Kidney epithelial cell (primary cell): ENCODE measurements at regions not wholly inside any gene's neighbourhood (a gene's known extent, or its start where the extent isn't known, plus 50 kb on each side); places are given as distances from the start of the nearest gene placed in this dataset.

Experiments used
- DNase-seq: peaks from one replicate; pipeline ENCODE4 v3.0.0-alpha.2; 2010; ENCODE audit warnings: low read depth
- H3K27me3 ChIP-seq: 2 replicates; pipeline ENCODE4 v1.6.0; 2011; ENCODE audit warnings: low read length; ENCODE audit not compliant: control insufficient read depth, insufficient read depth
- H3K36me3 ChIP-seq: 2 replicates; pipeline ENCODE4 v1.5.1; 2011; ENCODE audit warnings: low read length; ENCODE audit not compliant: control insufficient read depth, insufficient read depth
- H3K4me3 ChIP-seq: 2 replicates; pipeline ENCODE4 v1.5.1; 2011; ENCODE audit warnings: low read depth, mild to moderate bottlenecking, control low read depth, low read length
- CTCF ChIP-seq: IDR thresholded peaks from 2 replicates; pipeline ENCODE4 v1.5.1; 2011; ENCODE audit warnings: mild to moderate bottlenecking, moderate library complexity, low read length, control low read depth, inconsistent platforms; ENCODE audit not compliant: insufficient read depth, poor library complexity, severe bottlenecking

GRCh38 chr5:172572440-172572839 lies 68.6 kb upstream of the NEURL1B start:
- no peak for DNase-seq
- no peak for TF ChIP-seq CTCF
- H3K27me3 ChIP-seq: peaks cover 25% of the 10 kb centered on the region
- H3K36me3 ChIP-seq: no peaks in the 10 kb centered on the region
- H3K4me3 ChIP-seq: no peak overlapping the region

GRCh38 chr5:172571892-172572291 lies 69.2 kb upstream of the NEURL1B start:
- H3K27me3 ChIP-seq: peaks cover 25% of the 10 kb centered on the region

GRCh38 chr5:172571413-172571812 lies 69.7 kb upstream of the NEURL1B start:
- no peak for DNase-seq
- Histone ChIP-seq H3K4me3 (no peak overlapping the region), H3K36me3 (no peaks in the 10 kb centered on the region), H3K27me3 (peaks cover 25% of the 10 kb centered on the region)
- TF ChIP-seq CTCF: no peak

More at GRCh38 chr5:172571892-172572291, 69.2 kb upstream of the NEURL1B start:
- H3K36me3 ChIP-seq: no peaks in the 10 kb centered on the region
- no peak for DNase-seq
- TF ChIP-seq CTCF: no peak
- H3K4me3 ChIP-seq: no peak overlapping the region

GRCh38 chr5:172570594-172571334 lies 70.3 kb upstream of the NEURL1B start:
- Histone ChIP-seq H3K4me3 (no peak overlapping the region), H3K27me3 (peaks cover 28% of the 10 kb centered on the region), H3K36me3 (no peaks in the 10 kb centered on the region)
- DNase-seq: no peak
- no peak for TF ChIP-seq CTCF

GRCh38 chr5:172569861-172570558 lies 71.1 kb upstream of the NEURL1B start:
- H3K27me3 ChIP-seq: peaks cover 29% of the 10 kb centered on the region
- no peak for TF ChIP-seq CTCF
- no peak overlapping the region for H3K4me3 ChIP-seq
- no peaks in the 10 kb centered on the region for H3K36me3 ChIP-seq
- no peak for DNase-seq
